ENCODE measurements at regions not wholly inside any gene's neighbourhood (a gene's known extent, or its start where the extent isn't known, plus 50 kb on each side); places are given as distances from the start of the nearest gene placed in this dataset.

GRCh38 chr4:24741910-24742309, 53.5 kb upstream of the SOD3 start:
- TF ChIP-seq, protein P1, sequence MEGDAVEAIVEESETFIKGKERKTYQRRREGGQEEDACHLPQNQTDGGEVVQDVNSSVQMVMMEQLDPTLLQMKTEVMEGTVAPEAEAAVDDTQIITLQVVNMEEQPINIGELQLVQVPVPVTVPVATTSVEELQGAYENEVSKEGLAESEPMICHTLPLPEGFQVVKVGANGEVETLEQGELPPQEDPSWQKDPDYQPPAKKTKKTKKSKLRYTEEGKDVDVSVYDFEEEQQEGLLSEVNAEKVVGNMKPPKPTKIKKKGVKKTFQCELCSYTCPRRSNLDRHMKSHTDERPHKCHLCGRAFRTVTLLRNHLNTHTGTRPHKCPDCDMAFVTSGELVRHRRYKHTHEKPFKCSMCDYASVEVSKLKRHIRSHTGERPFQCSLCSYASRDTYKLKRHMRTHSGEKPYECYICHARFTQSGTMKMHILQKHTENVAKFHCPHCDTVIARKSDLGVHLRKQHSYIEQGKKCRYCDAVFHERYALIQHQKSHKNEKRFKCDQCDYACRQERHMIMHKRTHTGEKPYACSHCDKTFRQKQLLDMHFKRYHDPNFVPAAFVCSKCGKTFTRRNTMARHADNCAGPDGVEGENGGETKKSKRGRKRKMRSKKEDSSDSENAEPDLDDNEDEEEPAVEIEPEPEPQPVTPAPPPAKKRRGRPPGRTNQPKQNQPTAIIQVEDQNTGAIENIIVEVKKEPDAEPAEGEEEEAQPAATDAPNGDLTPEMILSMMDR (IDR thresholded peaks at IDR 0.05; ENCODE audit: poor library complexity), result no peak
- TF ChIP-seq EZH2 (IDR thresholded peaks at IDR 0.05; ENCODE audit: borderline replicate concordance) (no peak), EZH2phosphoT487 (IDR thresholded peaks at IDR 0.05; ENCODE audit: low read depth, severe bottlenecking, unreplicated experiment) (no peak)

Data from hepatocyte (in vitro differentiated cells).